ENCODE measurements at regions not wholly inside any gene's neighbourhood (a gene's known extent, or its start where the extent isn't known, plus 50 kb on each side); places are given as distances from the start of the nearest gene placed in this dataset.

DNA sequence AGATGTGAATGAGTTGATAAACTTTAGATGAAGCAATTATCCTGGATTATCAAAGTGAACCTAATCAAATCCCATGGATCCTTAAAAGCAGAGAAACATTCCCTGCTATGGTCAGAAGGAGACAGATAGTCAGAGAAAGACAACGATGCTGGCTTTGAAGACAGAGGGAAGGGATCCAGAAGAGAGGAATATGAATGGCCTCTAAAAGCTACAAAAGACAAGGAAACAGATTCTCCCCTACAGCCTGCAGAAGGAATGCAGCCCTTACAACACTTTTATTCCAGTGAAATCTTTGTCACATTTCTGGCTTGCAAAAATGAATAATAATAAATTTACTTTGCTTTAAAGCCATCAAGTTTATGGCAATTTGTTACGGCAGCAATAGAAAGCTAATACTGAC, 1164.2 kb downstream of the PCDH17 start:
- no peak for DNase-seq (ENCODE audit: low spot score)

DNA sequence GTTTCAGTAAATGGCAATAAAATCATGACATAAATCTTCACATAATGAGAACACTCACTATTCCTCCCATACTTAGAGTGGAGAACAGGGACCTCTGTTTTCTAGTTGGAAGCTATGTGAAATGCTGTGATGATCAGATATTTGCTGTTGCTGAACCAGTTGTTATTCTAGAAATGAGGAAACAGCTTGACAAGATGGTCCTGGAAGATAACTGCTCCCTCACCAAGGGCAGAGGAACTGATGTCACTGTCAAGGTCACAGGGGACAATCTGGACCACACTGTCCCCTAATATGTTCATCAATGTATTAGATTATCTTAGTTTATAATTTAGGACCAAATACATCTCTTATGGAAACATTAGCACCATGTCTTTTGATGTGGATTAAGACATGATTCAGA, 1173.3 kb downstream of the PCDH17 start:
- DNase-seq (ENCODE audit: low spot score): no peak

GRCh38 chr13:58806401-58806800, 1174.9 kb downstream of the PCDH17 start:
- DNase-seq (ENCODE audit: low spot score): no peak

DNA sequence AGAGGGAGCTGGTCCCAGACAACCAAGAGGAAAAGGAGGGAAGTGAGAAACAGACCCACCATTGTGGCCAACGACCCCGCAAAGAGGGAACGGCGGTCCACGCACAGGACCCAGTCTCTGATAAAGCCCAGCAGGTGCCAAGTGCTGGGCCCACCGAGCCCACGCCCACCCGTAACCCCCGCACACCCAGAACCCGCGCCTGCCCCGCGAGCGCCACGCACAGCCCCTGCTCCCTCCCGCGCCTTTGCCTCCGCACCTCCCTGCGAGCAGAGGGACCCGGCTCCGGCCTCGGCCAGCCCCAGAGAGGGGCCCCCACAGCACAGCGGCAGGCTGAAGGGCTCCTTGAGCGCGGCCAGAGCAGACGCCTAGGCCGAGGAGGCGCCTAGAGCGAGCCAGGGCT, 1192.2 kb downstream of the PCDH17 start:
- DNase-seq (ENCODE audit: low spot score): no peak

- no peak for DNase-seq (ENCODE audit: low spot score)
Observed at GRCh38 chr13:58827904-58828303, 1196.4 kb downstream of the PCDH17 start.

- no peak for DNase-seq (ENCODE audit: low spot score)
Observed at GRCh38 chr13:58830841-58831240, 1199.3 kb downstream of the PCDH17 start.

GRCh38 chr13:58838615-58839014, 1207.1 kb downstream of the PCDH17 start:
- DNase-seq (ENCODE audit: low spot score): no peak

GRCh38 chr13:58843071-58843470, 1211.5 kb downstream of the PCDH17 start:
- no peak for DNase-seq (ENCODE audit: low spot score)

DNA sequence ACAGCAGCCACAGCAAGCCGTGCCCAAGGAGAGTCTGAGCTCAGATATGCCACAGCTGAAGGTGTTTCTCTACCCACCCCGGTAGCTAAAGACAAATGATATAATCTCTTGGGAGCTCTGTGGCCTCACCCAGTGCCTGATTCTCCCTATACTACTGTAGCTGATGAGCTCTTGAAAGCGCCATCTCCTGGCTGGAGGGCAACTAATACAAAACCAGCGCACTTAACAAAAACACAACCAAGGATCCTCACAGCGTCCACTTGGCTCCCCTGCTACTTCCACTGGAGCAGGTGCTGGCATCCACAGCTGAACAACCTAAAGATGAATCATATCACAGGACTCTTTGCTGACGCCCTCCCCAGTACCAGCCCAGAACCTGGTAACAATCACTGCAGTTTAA, 1212.0 kb downstream of the PCDH17 start:
- DNase-seq (ENCODE audit: low spot score): no peak

GRCh38 chr13:58850161-58850560, 1218.6 kb downstream of the PCDH17 start:
- no peak for DNase-seq (ENCODE audit: low spot score)

- no peak for DNase-seq (ENCODE audit: low spot score)
Observed at GRCh38 chr13:58852076-58852475, 1220.5 kb downstream of the PCDH17 start.

DNA sequence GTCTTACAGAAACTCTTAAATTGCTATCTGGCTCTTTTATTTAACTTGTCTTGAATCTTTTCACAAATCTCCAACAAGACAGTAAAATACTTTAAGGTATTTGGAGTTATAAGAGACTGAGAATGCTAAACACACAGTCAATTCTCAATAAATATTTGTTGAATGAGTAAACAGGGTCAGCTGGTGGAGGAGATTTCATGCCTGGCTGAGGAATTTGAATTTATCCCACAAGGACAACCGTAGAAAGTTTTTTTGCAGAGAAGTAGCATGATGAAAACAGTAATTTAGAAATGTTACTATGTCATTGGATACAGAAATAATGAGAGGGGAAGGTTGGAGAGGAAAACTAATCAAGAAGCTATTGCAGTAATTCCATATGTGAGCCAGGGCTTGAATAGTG, 1223.7 kb downstream of the PCDH17 start:
- DNase-seq (ENCODE audit: low spot score): no peak

- no peak for DNase-seq (ENCODE audit: low spot score)
Observed at GRCh38 chr13:58858870-58859371, 1227.4 kb downstream of the PCDH17 start.

GRCh38 chr13:58865286-58865685, 1233.7 kb downstream of the PCDH17 start:
- no peak for DNase-seq (ENCODE audit: low spot score)

GRCh38 chr13:58869566-58869965, 1238.0 kb downstream of the PCDH17 start:
- no peak for DNase-seq (ENCODE audit: low spot score)

DNA sequence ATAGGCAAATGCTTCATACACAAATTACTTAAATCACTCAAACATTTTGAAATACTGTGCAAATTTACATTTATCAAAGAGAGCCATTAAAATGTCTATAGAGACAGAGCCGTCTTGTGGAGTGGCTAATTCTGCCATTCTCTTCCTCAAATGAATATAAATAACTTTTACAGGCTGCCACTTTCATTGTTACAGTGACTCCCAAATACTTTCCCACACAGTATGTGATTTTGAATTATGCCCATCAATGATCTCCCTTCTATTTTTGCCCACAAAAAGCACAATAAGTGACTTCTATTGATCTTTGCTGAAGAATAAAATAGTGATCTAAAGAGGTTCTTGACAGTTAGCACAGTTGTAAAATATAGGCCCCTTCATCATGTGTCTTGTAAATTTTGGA, 1244.9 kb downstream of the PCDH17 start:
- no peak for DNase-seq (ENCODE audit: low spot score)

- DNase-seq (ENCODE audit: low spot score): no peak
Observed at GRCh38 chr13:58879114-58879513, 1247.6 kb downstream of the PCDH17 start.

DNA sequence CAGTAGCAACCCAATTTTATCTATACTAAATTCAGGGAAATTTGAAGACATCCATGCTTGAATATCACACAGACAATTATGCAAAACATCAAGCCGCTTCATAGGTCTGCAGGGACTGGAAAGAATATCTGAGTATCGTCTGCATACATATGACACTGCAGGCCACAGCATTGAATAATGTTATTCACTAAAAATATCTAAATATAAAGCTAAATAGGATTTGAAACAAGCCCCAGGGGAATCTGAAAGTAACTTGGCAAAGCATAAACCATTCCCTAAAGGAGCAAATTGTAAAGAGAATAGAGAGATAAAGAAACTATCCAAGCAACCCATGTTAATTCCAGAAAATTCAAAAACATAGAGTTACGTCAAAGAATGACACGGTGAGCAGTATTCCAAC, 1251.0 kb downstream of the PCDH17 start:
- no peak for DNase-seq (ENCODE audit: low spot score)

DNA sequence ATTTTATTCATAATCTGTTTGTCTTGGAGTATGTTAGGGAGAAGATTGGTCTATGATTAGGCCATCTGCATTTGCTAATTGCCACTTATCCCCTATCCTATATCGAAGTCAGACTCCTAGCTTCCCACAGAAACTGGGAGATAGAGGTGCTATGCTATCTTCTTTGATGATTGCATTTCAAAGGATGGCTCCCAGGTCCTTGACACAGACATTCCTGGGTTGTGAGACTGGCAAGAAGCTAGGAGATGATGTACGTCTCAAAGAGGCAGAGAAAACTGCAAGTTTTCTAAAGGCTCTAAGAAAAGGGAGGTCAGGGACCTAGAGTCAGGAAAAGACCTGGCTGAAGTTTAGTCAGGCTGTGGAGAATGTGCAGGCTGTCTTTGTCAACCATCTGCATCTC, 1251.9 kb downstream of the PCDH17 start:
- no peak for DNase-seq (ENCODE audit: low spot score)

- no peak for DNase-seq (ENCODE audit: low spot score)
Observed at GRCh38 chr13:58884353-58885209, 1253.0 kb downstream of the PCDH17 start.

- no peak for DNase-seq (ENCODE audit: low spot score)
Observed at GRCh38 chr13:58889474-58889873, 1257.9 kb downstream of the PCDH17 start.

GRCh38 chr13:58893396-58893795, 1261.9 kb downstream of the PCDH17 start:
- DNase-seq (ENCODE audit: low spot score): no peak

- no peak for DNase-seq (ENCODE audit: low spot score)
Observed at GRCh38 chr13:58906329-58907007, 1257.3 kb downstream of the DIAPH3 start.
